Activated CD8-positive, alpha-beta memory T cell treated with anti-CD3 and anti-CD28 coated beads for 1 hour (primary cell): ENCODE measurements at regions not wholly inside any gene's neighbourhood (a gene's known extent, or its start where the extent isn't known, plus 50 kb on each side); places are given as distances from the start of the nearest gene placed in this dataset.

ENCODE experiments used
- DNase-seq, 2 donors: peaks; one replicate each; pipeline ENCODE4 v3.0.0-alpha.2; 2020; ENCODE audit warnings: low read depth in 1 of 2; ENCODE audit errors: extremely low read depth in 1 of 2

DNA sequence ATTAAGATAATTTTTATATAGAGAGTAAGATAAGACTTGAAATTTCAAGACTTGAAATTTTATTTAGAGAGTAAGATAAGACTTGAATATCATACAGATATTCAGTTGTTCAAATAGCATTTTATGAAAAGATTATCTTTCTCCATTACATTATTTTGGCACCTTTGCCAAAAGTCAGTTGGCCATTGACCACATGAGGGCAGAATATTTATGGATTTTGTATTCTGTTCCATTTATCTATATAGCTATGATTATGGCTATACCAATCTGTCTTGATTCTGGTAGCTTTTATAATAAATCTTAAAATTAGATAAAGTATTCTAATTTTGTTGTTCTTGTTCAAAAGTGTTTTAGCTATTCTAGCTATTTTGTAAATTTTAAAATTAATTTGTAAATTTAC is 537.9 kb upstream of the GJE1 start:
- DNase-seq = no peak

DNA sequence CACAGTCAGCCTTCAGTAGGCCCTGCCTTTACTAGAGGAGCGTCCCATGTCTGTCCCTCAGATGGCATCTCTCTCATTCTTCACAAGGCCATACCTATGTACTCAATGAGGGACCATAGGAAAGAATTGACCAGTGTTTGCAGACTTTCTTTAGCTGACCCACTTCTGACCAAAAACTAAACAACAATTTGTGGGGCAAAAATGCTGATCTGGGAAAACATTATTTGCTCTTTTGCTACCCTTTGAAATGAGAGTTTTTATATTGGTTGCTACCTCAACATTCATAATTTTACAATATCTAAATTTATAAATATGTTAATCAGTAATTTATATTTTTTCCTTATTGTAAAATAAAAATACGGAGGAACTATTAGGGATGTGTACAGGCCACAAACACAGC is 539.4 kb upstream of the GJE1 start:
- no peak for DNase-seq

DNA sequence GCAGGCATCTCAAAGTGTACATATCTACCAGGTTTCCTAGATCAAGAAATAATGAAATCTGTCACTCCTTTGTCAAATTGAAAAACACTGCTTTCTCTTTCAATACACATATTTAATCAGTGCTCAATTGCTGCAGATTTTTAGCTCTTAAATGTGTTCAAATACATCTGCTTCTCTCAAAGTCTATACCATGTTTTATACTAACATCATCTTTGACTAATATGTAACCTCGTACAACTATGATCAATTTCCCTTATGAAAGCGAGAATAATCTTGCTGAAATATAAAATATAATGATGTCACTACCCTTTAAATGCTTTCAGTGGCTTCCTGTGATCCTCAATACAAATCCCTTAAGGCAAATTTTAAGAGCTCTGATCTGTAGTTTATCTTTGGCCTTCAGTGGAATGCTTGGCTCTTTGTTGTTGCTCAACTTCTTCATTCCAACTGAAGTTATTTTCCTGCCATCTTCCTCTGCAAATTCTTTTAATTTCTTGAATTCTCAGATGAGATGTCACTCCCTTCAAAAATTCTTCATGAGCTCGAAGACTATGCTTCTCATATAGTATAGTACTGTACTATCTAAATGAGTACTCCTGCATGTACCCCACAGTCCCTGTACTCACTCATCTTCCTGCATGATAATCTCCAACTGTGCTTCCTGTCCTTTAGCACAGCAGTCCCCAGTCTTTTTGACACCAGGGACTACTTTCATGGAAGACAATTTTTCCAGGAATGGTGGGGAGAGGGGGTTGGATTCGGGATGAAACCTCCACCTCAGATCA is 545.1 kb upstream of the GJE1 start:
- DNase-seq = no peak

DNA sequence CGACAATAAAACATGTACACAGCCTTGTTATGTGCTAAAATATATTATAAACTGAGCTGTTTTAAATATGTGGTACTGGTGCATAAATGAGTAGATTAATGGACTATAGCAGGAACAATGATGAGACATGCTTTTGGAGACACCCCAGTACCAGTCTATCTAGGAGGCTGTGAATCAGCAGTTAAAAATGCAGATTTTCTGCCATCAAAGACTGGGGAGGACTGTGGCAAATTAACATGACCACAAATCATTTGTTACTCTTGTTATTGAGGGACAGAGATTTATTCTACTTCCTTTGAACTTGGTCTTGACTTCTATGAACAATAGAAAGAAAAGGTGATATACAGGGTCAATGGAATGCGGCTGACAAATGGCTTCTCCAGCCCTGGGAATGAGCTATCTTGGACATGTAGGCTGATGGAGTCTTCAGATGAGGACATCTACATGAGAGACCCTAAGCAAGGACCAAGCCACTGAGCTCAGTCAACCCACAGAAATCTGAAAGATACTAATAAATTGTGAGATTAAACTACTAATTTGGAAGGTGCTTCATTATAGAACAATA is 551.7 kb upstream of the GJE1 start:
- no peak for DNase-seq

DNA sequence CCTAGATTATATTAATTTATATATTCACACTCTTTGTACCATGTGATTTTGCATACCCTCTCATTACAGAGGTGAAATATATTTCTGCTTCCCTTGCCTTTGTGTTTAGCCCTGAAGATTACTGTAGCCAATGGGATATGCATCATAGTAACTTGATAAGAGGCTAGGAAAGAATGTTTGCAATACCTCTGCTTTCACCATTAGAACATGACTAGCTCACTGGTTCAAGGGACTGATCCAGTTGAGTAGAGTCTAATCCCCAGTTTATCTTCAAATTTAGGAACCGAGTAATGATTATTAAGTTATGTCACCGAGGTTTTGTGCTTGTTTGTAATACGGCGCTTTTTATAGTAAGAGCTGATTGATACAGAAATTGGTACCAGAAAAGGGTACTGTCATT is 552.6 kb upstream of the GJE1 start:
- DNase-seq = no peak

DNA sequence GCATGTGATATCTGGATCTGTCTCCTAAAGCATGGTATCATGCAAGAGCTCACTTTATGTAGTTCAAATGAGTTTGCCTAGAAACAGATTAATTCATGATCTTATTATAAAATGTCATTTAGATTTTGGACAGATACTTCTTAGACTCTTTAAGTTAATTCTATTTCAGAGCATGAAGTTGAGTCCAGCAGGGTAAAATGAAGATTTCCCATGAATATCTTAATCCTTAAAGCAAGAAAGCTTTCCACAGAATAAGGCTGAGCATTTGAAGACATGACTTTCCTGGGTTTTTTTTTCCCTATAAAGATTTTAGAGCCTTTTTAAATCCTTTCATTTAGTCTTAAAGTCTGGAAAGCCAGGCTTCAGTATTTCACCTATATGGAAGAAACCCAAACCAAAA is 556.0 kb upstream of the GJE1 start:
- DNase-seq = no peak

DNA sequence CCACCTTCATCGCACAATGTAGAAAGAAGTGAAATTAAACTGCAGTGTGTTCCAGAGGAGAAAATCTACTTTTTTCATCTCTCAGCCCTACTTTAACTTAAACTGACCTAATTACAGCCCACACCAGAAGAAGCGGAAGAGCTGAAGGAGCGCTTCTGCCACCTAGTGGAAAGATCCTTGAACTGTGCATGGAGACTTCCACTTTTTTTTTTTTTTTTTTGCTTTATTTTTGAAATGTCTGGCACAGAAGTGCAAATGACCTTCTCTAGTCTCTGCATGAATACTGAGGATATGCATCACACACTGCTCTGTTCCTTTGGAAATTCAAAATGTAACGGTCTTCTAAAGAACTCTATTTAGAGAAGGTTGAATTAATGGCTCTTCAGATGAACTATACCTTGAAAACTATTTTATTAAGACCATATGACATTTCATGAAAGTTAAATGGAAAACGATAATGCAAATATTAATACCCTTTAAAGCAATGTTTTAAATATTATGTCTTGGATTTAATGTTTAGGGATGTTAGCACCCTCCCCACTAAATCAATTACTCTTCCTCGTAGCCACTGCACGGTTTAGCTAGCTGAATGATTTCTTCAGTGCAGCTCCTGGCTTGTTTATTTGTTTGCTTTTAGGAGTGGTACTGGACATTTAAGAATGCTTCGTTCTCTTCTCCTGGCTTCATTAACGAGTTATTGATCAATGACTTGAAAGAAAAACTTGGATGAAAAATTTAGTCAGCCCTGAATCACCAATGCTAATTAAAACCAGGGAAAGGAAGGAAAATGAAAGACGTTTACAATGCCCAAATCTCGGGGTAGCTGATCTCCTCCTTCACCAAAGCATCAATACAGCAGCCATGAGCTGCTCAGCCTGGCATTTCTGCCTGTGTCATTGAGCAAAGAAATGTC is 569.6 kb upstream of the GJE1 start:
- DNase-seq = peak; percentile 19 to 32

DNA sequence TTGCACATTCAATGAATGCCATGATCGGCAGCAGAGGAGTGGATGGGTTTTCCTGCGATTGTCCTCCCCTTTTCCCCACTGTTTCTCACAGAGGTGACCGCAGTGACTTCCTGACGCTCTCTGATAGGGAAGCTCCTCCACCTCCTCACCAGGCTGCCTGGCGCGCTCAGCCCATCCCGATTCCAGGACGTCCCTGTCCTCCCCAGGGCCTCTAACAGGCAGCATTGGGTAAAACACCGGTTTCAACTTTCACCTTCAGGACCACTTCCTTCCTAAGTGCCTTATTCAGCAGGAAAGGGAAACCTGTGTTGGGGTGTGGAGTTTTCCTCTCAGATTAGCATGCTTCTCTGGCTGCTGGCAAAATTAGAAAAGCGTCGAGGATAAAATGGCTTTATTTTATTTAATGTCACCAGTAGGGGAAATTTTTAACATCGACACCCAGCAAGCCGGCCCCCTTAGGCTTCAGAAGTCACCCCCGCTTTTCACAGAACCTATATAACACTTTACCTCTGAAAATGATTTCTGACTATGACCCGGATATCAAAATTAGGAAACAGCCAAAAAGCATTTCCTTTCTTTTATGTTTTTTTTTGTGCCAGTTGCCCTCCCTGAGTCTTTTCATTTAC is 570.4 kb upstream of the GJE1 start:
- DNase-seq = no peak

DNA sequence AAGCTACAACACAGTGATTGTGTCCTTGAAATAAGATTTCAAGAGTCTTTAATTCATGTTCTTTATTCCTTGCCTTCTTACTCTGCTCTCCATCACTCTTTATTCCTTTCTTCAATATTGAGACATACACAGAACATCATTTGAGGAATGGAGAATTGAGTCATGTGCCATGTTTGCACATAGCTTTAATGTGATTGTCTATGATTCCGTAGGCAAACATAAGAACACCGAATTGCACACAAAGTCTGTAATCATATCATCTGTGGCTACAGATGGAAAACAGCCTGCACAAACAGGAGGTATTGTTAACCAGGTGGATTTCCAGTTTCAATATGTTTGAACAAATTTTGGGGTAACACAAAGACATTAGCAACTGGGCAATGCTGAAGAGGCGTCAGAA is 571.6 kb upstream of the GJE1 start:
- DNase-seq = no peak

DNA sequence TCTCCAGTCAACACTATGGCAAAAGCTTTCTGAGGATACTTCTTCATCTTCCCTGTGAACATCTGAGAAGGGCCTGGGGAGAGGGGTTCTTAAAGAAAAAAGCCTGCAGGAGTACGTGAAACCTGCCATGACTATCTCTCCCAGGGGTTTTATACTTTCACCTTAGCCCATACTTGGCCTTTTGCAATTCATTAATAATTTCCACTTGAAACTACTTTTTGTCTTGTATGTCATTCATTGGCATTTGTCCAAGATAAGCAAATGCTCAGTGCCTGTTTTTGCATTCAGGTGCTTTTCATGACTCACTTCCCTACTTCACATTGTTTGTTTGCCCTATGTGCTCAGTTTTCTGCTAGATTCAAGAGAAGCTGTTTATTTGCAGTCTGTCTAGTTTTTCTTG is 580.3 kb upstream of the GJE1 start:
- DNase-seq = no peak

DNA sequence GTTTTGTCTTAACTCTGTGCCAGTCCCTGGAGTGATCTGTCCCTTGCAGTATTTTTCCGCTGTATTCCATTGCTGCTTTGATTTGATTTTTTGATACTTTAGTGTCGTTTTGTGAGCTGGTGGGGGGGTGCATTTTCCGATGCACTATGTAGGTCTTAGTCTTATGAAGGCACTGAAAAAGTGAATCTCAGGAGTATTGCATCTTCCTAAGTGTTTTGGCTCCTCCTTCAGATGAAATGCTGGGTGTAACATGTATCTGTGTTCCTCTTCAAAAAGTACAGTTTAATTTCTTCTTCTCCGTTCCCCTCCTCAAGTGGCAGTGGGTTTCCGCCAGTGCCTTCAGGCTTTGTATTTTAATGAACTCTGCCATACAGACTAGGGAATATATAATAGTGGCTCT is 580.7 kb upstream of the GJE1 start:
- no peak for DNase-seq

DNA sequence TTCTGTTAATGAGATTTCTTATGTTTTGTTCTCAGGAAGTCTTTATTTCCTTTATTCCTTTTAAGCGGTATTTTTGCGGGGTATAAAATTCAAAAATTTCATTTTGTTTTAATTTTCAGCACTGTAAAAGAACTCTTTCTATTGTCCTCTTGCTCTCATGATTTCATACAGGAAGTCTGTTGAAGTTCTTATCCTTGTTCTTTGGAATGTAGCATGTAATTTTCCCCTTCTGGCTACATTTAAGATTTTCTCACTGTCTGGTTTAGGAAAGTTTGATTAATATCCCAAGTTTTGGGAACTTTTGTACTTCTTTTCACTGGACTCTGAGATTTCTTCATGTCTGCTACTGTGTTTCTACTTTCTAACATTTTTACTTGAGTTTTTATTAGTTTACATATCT is 581.4 kb upstream of the GJE1 start:
- DNase-seq = no peak

DNA sequence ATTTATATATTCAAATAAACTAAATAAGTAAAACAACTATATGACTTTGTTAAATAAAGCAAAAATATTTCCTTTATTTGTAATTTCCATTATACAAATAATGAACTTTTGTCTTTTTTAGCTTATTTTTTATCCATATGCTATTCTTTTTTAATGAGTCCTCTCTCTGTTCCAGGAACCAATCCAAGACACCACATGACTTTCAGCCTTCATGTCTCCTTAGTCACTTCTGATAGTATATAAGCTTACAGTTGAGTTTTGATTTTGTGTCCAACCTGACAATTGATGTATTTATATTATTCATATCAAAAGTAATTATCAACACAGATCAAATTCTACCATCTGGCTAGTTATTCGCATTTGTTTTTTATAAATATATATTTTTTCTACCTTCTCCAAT is 582.3 kb upstream of the GJE1 start:
- DNase-seq = no peak

DNA sequence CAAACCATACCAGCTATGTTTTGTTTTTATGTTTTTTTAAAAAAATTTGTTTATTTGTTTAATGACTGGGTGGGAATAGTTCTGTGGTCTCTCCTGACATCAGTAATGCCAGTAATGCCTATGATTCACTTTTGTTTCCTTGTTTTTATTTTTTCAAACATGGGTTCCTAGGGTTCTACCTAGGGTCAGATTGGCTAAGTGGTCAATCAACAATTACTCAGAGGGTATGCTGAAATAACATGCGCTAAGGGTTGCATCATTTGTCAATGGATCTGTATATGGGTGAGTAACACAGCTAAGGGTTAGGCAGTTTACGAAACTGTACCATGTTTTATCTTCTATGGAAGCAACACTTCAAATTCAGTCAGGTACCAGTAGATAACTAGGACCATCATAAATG is 583.8 kb upstream of the GJE1 start:
- no peak for DNase-seq

DNA sequence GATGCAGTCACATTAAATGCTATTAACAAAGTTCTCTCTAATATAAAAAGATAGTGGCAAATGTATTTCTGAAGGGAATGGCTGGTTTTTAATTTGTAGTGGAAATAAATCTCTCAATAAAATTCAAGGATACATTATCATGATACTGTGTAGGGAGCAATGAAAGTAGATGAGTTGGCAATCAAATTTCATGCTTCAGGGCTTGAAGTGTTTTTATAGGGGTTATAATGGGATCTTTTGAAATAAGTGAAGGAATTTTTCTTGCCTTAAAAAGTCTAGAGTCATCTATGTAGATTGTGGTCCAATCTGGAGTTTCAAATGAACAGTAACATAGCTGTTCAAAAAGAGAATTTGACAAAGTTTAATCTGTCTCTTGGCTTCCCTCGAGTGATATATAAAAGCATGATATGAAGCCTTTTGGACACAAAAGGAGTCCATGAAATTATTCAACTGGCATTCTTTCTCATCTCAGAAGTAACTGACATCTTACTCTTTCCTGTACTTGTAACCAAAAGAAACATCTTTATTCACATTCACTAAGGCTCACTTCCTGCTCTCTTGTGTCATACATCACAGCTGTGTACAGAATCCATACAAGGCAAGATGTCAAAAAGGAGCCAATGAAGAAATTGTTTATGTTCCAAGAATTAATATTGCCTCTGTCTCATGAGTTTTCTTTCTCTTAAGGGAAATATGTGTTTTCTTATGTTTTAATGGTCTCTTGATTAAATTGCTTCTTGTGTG is 591.0 kb upstream of the GJE1 start:
- DNase-seq = no peak

DNA sequence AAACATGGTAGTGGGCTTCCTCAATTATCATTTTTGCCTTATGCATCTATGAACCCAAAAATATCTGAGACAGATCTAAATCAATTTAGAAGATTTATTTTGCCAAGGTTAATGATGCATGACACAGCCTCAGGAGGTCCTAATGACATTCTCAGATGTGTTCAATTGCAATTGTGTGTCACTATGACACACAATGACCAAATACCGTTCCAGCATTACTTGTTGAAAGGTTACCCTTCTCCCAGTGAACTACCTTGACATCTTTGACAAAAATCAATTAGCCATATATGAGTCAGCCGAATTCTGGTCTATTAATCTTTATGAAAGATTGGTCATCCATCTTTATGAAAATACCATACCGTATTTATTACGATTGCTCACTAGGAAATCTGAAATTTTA is 592.5 kb upstream of the GJE1 start:
- DNase-seq = no peak

DNA sequence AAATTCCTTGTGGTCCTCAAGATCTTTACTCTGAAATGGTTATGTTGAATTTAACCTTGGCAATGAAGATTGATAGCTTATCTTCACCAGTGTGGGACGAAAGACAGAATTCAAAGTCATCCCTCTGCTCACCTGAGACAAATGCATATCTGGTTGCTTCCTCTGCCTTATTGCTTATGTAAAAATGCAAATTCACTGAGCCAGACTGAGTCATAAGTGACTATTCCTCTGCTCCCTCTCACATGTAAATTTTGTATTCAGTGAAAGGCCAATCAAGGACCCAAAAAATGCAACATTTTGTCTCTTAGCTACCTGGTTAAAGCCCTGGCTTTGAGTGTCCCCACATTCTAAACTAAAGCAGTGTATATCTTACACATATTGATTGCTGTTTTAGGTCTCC is 593.1 kb upstream of the GJE1 start:
- DNase-seq = no peak

DNA sequence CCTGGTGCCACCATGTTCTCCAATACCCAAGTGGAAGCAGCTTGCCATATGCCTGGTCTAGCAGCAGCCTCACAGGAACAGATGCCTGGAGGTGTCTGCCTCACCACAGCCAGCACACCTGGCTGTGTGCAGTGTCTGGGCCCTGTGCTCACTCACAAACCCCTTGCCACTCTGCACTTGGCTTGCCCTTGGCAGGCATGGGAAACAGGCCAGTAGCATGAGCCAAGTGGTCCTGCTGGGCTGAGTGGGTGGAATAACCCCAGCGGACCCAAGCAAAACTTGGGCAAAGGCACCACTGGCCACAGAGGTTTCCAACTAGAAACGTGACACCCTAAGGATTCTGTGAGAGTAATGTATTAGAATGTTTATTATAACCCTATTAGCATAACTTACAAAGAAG is 600.5 kb upstream of the GJE1 start:
- DNase-seq = no peak

DNA sequence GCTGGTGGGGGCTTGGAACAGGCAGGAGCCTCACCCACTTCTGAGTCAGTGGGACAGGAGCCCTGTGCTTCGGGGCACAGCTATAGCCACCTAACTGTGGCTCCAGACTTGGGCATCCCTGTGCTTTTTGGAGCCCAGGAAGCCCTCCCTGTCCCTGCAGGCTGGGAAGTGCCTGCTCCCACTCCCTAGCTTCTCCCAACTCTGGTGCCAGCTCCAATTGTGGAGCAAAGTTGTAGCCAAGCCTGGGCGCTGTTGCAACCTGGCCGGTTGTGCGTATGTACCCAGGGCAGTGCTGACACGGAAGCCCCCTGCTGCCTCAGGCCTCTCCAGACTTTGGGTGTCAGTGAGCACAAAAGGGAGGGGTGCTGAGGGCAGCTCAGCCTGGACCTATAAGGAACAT is 601.7 kb upstream of the GJE1 start:
- DNase-seq = no peak

DNA sequence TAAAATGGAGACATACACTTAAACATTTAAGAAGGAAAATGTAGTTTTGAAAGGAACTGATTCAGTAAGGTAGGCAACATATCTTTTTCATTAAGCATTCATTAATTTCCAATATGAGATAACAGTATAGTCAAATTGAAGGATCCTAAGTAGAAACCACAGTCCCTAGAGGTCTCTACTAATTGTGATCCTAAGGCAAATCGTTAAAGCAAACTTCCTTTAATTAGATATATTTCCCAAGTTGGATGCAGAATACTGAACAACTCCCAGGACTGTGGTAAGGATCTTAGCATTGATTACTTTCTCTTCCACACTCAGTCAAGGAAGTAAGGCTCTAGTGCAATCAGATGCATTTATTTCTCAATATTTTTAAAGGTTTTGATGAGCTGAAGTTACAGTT is 604.1 kb upstream of the GJE1 start:
- DNase-seq = no peak

DNA sequence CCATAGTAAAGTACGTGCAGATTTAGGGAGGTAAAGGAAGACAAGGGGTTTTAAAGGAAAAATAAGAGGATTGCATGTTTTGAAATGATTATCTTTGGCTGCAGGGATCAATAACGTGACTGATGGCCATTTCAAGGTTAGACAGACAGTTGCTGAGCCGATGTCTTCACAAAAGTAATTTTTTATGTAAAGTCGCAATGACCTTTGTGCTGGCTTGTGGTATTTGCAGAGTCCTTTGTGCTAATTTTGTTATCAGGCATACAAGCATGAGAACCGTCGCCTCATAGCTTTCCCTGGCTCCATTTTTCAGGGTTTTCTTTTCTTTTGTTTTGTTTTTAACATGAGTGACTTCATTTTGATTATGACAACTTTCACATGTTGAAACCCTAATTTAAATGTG is 605.7 kb upstream of the GJE1 start:
- no peak for DNase-seq
